B cell (primary cell): ENCODE measurements at regions not wholly inside any gene's neighbourhood (a gene's known extent, or its start where the extent isn't known, plus 50 kb on each side); places are given as distances from the start of the nearest gene placed in this dataset.

ENCODE experiments used
- ATAC-seq: fragments of 200-7000 bp; cut with Tn5 transposase; one replicate; pipeline ENCODE4 v1.10.0; 2021; ENCODE audit warnings: low read depth, mild to moderate bottlenecking, moderate number of reproducible peaks, moderate library complexity
- CTCF ChIA-PET: fragments of 350-600 bp; sonication (Branson Sonifier 250); formaldehyde crosslinking; loops from one replicate; lab custom pipeline; 2021; ENCODE audit warnings: antibody characterized with exemption, inconsistent platforms; lab: Charles Lee
- POLR2A ChIA-PET: fragments of 350-600 bp; sonication (Branson Sonifier 250); formaldehyde crosslinking; loops from one replicate; lab custom pipeline; 2021; ENCODE audit warnings: antibody characterized with exemption; lab: Charles Lee
- DNase-seq: peaks from one replicate; pipeline ENCODE4 v3.0.0; 2013
- H2AFZ ChIP-seq: 2 replicates; pipeline ENCODE4 v1.6.1; 2012; ENCODE audit warnings: mild to moderate bottlenecking, low read depth, low read length; ENCODE audit not compliant: insufficient read depth, poor library complexity, severe bottlenecking
- H3K27ac ChIP-seq, 2 donors: 1 replicate in 1 of 2; 2 replicates in 1 of 2; pipeline ENCODE4 v1.5.1; 2012 to 2013; ENCODE audit warnings: low read length in 2 of 2, mild to moderate bottlenecking in 2 of 2, moderate library complexity in 1 of 2
- H3K27me3 ChIP-seq, 4 experiments: fragments of 200-600 bp in 1 of 4; sonication (generic) in 1 of 4; replicated peaks in 1 of 4; 1 replicate in 2 of 4; 2 replicates in 2 of 4; pipeline versions ENCODE4 v1.6.1 to v1.7.0; 2013 to 2016; ENCODE audit warnings: low read length in 3 of 4, mild to moderate bottlenecking in 2 of 4, mixed read lengths in 1 of 4, moderate library complexity in 1 of 4; ENCODE audit not compliant: insufficient read depth in 4 of 4, control insufficient read depth in 3 of 4; ENCODE audit errors: control extremely low read depth in 1 of 4
- H3K36me3 ChIP-seq, 2 experiments: replicated peaks in 1 of 2; 1 replicate in 1 of 2; 2 replicates in 1 of 2; pipeline versions ENCODE4 v1.6.1 to v1.7.1; 2013; ENCODE audit warnings: low read length in 1 of 2; ENCODE audit not compliant: insufficient read depth in 2 of 2, control insufficient read depth in 1 of 2; ENCODE audit errors: control extremely low read depth in 1 of 2, extremely low read depth in 1 of 2
- H3K4me1 ChIP-seq, 2 donors: fragments of 200-600 bp in 1 of 2; sonication (generic) in 1 of 2; 1 replicate in 1 of 2; 2 replicates in 1 of 2; pipeline versions ENCODE4 v1.5.1 to v1.6.1; 2013 to 2017; ENCODE audit warnings: low read length in 2 of 2; ENCODE audit not compliant: control insufficient read depth in 2 of 2, insufficient read depth in 2 of 2
- H3K4me2 ChIP-seq: replicated peaks from 2 replicates; pipeline ENCODE3; 2012; ENCODE audit warnings: mild to moderate bottlenecking, low read depth, low read length; ENCODE audit not compliant: poor library complexity, severe bottlenecking
- H3K4me3 ChIP-seq, 5 experiments: fragments of 200-600 bp in 1 of 5; sonication (generic) in 1 of 5; 1 replicate in 3 of 5; 2 replicates in 2 of 5; pipeline versions ENCODE4 v1.5.1 to v1.7.0; 2011 to 2016; ENCODE audit warnings: low read length in 4 of 5, mild to moderate bottlenecking in 4 of 5, low read depth in 2 of 5, control low read depth in 1 of 5, moderate library complexity in 1 of 5; ENCODE audit not compliant: insufficient read depth in 1 of 5; ENCODE audit errors: control extremely low read depth in 1 of 5, extremely low read depth in 1 of 5
- H3K79me2 ChIP-seq: fragments of 200-600 bp; sonication (generic); one replicate; pipeline ENCODE4 v1.6.0; 2016; ENCODE audit warnings: low read length; ENCODE audit not compliant: control insufficient read depth, insufficient read depth
- H3K9ac ChIP-seq: fragments of 200-600 bp; sonication (generic); 2 replicates; pipeline ENCODE4 v1.6.1; 2017; ENCODE audit warnings: mild to moderate bottlenecking, low read length, moderate library complexity
- H3K9me3 ChIP-seq, 3 donors: one replicate each; pipeline versions ENCODE4 v1.6.1 to v1.7.1; 2013; ENCODE audit warnings: low read length in 2 of 3; ENCODE audit not compliant: control insufficient read depth in 2 of 3, insufficient read depth in 1 of 3; ENCODE audit errors: control extremely low read depth in 1 of 3
- H4K20me1 ChIP-seq: 2 replicates; pipeline ENCODE4 v1.6.0; 2012; ENCODE audit warnings: mild to moderate bottlenecking, low read length; ENCODE audit not compliant: insufficient read depth, control insufficient read depth, poor library complexity, severe bottlenecking
- H3K27ac Mint-ChIP-seq: one replicate; pipeline ENCODE4 v1.8.0; 2021; ENCODE audit warnings: mixed read lengths
- H3K27me3 Mint-ChIP-seq: one replicate; pipeline ENCODE4 v1.8.0; 2021; ENCODE audit warnings: mixed read lengths
- H3K4me1 Mint-ChIP-seq: one replicate; pipeline ENCODE4 v1.8.0; 2021; ENCODE audit warnings: mixed read lengths
- H3K4me3 Mint-ChIP-seq: one replicate; pipeline ENCODE4 v1.8.0; 2021; ENCODE audit warnings: mixed read lengths
- H3K9me3 Mint-ChIP-seq: one replicate; pipeline ENCODE4 v1.8.0; 2022; ENCODE audit warnings: mixed read lengths; ENCODE audit not compliant: insufficient read depth
- CTCF ChIP-seq: fragments of 200-600 bp; IDR thresholded peaks from one replicate; pipeline ENCODE4 v1.8.0; 2022; ENCODE audit warnings: antibody characterized with exemption, mild to moderate bottlenecking
- EZH2 ChIP-seq: IDR thresholded peaks from 2 replicates; pipeline ENCODE4 v1.6.1; 2012; ENCODE audit warnings: borderline replicate concordance, low read depth, mild to moderate bottlenecking, moderate library complexity, low read length; ENCODE audit not compliant: insufficient read depth, poor library complexity, severe bottlenecking
- WGBS: methylation state at CpG from one replicate; pipeline ENCODE4 v1.1.5; 2013; ENCODE audit warnings: missing lambda C conversion rate; ENCODE audit not compliant: insufficient coverage; 5-methylcytosine and 5-hydroxymethylcytosine counted together
- intact Hi-C: fragments of 100-400 bp; cut with micrococcal nuclease; formaldehyde crosslinking; loops from one replicate; pipeline ENCODE4 v1.10.0; 2022

- POLR2A ChIA-PET = no interaction called here
- Histone ChIP-seq H3K9ac (no peak overlapping the region), H3K4me3 (no peak overlapping the region), H3K9me3 (no peaks in the 10 kb centered on the region), H3K79me2 (no peaks in the 10 kb centered on the region), H3K27me3 (no peaks in the 10 kb centered on the region), H2AFZ (no peak overlapping the region), H3K4me2 (no peak overlapping the region), H3K27ac (no peak overlapping the region), H3K36me3 (no peaks in the 10 kb centered on the region), H4K20me1 (no peaks in the 10 kb centered on the region), H3K4me1 (no peaks in the 10 kb centered on the region)
- no CpG with 5 or more reads among the region's 4 CpGs for WGBS
- TF ChIP-seq EZH2 = no peak
- Mint-ChIP-seq H3K4me1 (no peaks in the 10 kb centered on the region), H3K27ac (no peak overlapping the region), H3K4me3 (no peak overlapping the region), H3K27me3 (peaks cover 2% of the 10 kb centered on the region), H3K9me3 (no peaks in the 10 kb centered on the region)
- CTCF ChIA-PET = no interaction called here
- no peak for DNase-seq
- no peak for ATAC-seq
- intact Hi-C loops = no loop called here
Measured at GRCh38 chrX:20472620-20473258, 206.0 kb upstream of the RPS6KA3 start.

GRCh38 chrX:20472148-20472547 is 205.4 kb upstream of the RPS6KA3 start:
- no peaks in the 10 kb centered on the region for H4K20me1 ChIP-seq
- no peak overlapping the region for H3K27ac ChIP-seq
- no peaks in the 10 kb centered on the region for H3K4me1 ChIP-seq
- no peaks in the 10 kb centered on the region for H3K27me3 ChIP-seq
- ChIA-PET POLR2A (no interaction called here), CTCF (no interaction called here)
- WGBS = no CpG with 5 or more reads among the region's 1 CpG
- H3K9me3 ChIP-seq = no peaks in the 10 kb centered on the region
- no peak overlapping the region for H3K4me2 ChIP-seq
- Mint-ChIP-seq H3K27ac (no peak overlapping the region), H3K4me3 (no peak overlapping the region), H3K9me3 (no peaks in the 10 kb centered on the region), H3K4me1 (no peaks in the 10 kb centered on the region), H3K27me3 (peaks cover 2% of the 10 kb centered on the region)
- H3K9ac ChIP-seq = no peak overlapping the region
- ATAC-seq (no peak), DNase-seq (no peak)
- H2AFZ ChIP-seq = no peak overlapping the region
- intact Hi-C loops = no loop called here
- TF ChIP-seq CTCF (no peak), EZH2 (no peak)
- no peak overlapping the region for H3K4me3 ChIP-seq
- no peaks in the 10 kb centered on the region for H3K36me3 ChIP-seq
- H3K79me2 ChIP-seq = no peaks in the 10 kb centered on the region
